Hepatocyte (in vitro differentiated cells): ENCODE measurements at regions not wholly inside any gene's neighbourhood (a gene's known extent, or its start where the extent isn't known, plus 50 kb on each side); places are given as distances from the start of the nearest gene placed in this dataset.
A peak's percentile ranks its signal among the peaks of the same experiment; 100 is the strongest.

Experiments
- DNase-seq: peaks from one replicate; pipeline ENCODE4 v3.0.0-alpha.2; 2016; ENCODE audit warnings: low spot score
- H2AFZ ChIP-seq: fragments of 200-600 bp; sonication (generic); 2 replicates; pipeline ENCODE4 v1.6.0; 2016; ENCODE audit warnings: antibody characterized with exemption, mild to moderate bottlenecking
- H3K27ac ChIP-seq: fragments of 200-600 bp; sonication (generic); 2 replicates; pipeline ENCODE4 v1.5.1; 2016; ENCODE audit warnings: mild to moderate bottlenecking
- H3K27me3 ChIP-seq: fragments of 200-600 bp; sonication (generic); 2 replicates; pipeline ENCODE4 v1.6.1; 2016
- H3K36me3 ChIP-seq: fragments of 200-600 bp; sonication (generic); replicated peaks from 2 replicates; pipeline ENCODE4 v1.5.1; 2016; ENCODE audit warnings: low read depth; ENCODE audit not compliant: insufficient read depth
- H3K4me1 ChIP-seq: fragments of 200-600 bp; sonication (generic); 2 replicates; pipeline ENCODE4 v1.5.1; 2016; ENCODE audit warnings: mild to moderate bottlenecking, moderate library complexity; ENCODE audit not compliant: insufficient read depth
- H3K4me2 ChIP-seq: fragments of 200-600 bp; sonication (generic); 2 replicates; pipeline ENCODE4 v1.6.0; 2016
- H3K4me3 ChIP-seq: fragments of 200-600 bp; sonication (generic); 2 replicates; pipeline ENCODE4 v1.5.1; 2016; ENCODE audit warnings: mild to moderate bottlenecking
- H3K79me2 ChIP-seq: fragments of 200-600 bp; sonication (generic); 2 replicates; pipeline ENCODE4 v1.6.0; 2017; ENCODE audit warnings: mild to moderate bottlenecking
- H3K9me2 ChIP-seq: fragments of 200-600 bp; sonication (generic); replicated peaks from 2 replicates; pipeline ENCODE4 v1.6.0; 2017; ENCODE audit warnings: mild to moderate bottlenecking; ENCODE audit not compliant: insufficient read depth
- H3K9me3 ChIP-seq: fragments of 200-600 bp; sonication (generic); 2 replicates; pipeline ENCODE4 v1.5.1; 2016; ENCODE audit warnings: low read depth, mild to moderate bottlenecking
- H4K20me1 ChIP-seq: fragments of 200-600 bp; sonication (generic); 2 replicates; pipeline ENCODE4 v1.6.0; 2016; ENCODE audit warnings: mild to moderate bottlenecking; ENCODE audit not compliant: insufficient read depth, poor library complexity, severe bottlenecking
- EZH2 ChIP-seq: fragments of 200-600 bp; sonication (generic); IDR thresholded peaks from 2 replicates; pipeline ENCODE4 v1.6.1; 2016; ENCODE audit warnings: antibody characterized with exemption, mild to moderate bottlenecking, borderline replicate concordance
- EZH2phosphoT487 ChIP-seq: fragments of 200-600 bp; sonication (generic); IDR thresholded peaks from one replicate; pipeline ENCODE4 v1.6.1; 2018; ENCODE audit warnings: antibody characterized with exemption, mild to moderate bottlenecking, low read depth, moderate library complexity; ENCODE audit not compliant: unreplicated experiment, severe bottlenecking
- whole genome bisulfite sequencing: methylation state at CpG from one replicate; pipeline ENCODE4 v1.1.6; 2016; ENCODE audit warnings: low lambda C conversion rate; ENCODE audit errors: missing lambda C conversion rate; 5-methylcytosine and 5-hydroxymethylcytosine counted together
- TF ChIP-seq, protein P1 (sequence below): fragments of 200-600 bp; sonication (generic); IDR thresholded peaks from 2 replicates; pipeline ENCODE4 v1.5.1; 2016; ENCODE audit warnings: antibody characterized with exemption, mild to moderate bottlenecking; ENCODE audit not compliant: poor library complexity

- no peaks in the 10 kb centered on the region for H3K27me3 ChIP-seq
- WGBS, result 90% methylated on average over 2 of the region's 2 CpGs
Observed at GRCh38 chr9:107064378-107064777, 201.4 kb downstream of the ZNF462 start.

DNA sequence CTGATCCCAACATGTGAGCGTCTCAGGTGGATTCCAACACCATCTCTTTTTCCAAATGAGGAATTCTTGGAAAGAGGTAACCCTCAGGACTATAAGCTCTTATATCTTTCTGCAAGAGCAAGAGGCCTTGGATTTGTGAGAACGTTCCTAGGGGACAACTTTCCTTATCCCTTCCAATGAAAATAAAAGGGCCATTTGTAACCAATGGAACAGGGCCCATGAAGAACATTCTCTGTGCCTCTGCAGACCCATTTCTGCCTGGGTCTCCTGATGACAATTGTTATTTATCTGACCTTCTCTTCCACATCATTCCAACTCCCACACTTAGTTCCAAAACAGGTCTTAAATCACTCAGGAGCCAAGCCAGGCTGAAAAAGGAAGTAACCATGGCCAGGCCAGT, 202.6 kb downstream of the ZNF462 start:
- H3K9me3 ChIP-seq, result no peaks in the 10 kb centered on the region
- TF ChIP-seq EZH2phosphoT487, result no peak
- TF ChIP-seq, protein P1, sequence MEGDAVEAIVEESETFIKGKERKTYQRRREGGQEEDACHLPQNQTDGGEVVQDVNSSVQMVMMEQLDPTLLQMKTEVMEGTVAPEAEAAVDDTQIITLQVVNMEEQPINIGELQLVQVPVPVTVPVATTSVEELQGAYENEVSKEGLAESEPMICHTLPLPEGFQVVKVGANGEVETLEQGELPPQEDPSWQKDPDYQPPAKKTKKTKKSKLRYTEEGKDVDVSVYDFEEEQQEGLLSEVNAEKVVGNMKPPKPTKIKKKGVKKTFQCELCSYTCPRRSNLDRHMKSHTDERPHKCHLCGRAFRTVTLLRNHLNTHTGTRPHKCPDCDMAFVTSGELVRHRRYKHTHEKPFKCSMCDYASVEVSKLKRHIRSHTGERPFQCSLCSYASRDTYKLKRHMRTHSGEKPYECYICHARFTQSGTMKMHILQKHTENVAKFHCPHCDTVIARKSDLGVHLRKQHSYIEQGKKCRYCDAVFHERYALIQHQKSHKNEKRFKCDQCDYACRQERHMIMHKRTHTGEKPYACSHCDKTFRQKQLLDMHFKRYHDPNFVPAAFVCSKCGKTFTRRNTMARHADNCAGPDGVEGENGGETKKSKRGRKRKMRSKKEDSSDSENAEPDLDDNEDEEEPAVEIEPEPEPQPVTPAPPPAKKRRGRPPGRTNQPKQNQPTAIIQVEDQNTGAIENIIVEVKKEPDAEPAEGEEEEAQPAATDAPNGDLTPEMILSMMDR, result no peak
- TF ChIP-seq EZH2, result no peak
- H3K9me2 ChIP-seq, result no peaks in the 10 kb centered on the region
- no peak overlapping the region for H3K4me2 ChIP-seq
- no peak overlapping the region for H2AFZ ChIP-seq
- no peak for DNase-seq
- no peaks in the 10 kb centered on the region for H3K27me3 ChIP-seq
- H3K79me2 ChIP-seq, result no peaks in the 10 kb centered on the region
- peaks cover 12% of the 10 kb centered on the region for H3K4me1 ChIP-seq
- no peaks in the 10 kb centered on the region for H3K36me3 ChIP-seq
- H4K20me1 ChIP-seq, result no peaks in the 10 kb centered on the region
- H3K4me3 ChIP-seq, result no peak overlapping the region
- H3K27ac ChIP-seq, result no peak overlapping the region
- 89% methylated on average over 2 of the region's 2 CpGs for WGBS

More at GRCh38 chr9:107064378-107064777, 201.4 kb downstream of the ZNF462 start:
- Histone ChIP-seq H4K20me1 (no peaks in the 10 kb centered on the region), H3K4me3 (no peak overlapping the region), H3K4me1 (peaks cover 12% of the 10 kb centered on the region), H3K9me3 (no peaks in the 10 kb centered on the region), H3K9me2 (no peaks in the 10 kb centered on the region), H2AFZ (no peak overlapping the region), H3K36me3 (no peaks in the 10 kb centered on the region), H3K27ac (no peak overlapping the region), H3K79me2 (no peaks in the 10 kb centered on the region), H3K4me2 (no peak overlapping the region)
- no peak for DNase-seq
- TF ChIP-seq, protein P1, result no peak
- TF ChIP-seq EZH2phosphoT487 (no peak), EZH2 (no peak)

DNA sequence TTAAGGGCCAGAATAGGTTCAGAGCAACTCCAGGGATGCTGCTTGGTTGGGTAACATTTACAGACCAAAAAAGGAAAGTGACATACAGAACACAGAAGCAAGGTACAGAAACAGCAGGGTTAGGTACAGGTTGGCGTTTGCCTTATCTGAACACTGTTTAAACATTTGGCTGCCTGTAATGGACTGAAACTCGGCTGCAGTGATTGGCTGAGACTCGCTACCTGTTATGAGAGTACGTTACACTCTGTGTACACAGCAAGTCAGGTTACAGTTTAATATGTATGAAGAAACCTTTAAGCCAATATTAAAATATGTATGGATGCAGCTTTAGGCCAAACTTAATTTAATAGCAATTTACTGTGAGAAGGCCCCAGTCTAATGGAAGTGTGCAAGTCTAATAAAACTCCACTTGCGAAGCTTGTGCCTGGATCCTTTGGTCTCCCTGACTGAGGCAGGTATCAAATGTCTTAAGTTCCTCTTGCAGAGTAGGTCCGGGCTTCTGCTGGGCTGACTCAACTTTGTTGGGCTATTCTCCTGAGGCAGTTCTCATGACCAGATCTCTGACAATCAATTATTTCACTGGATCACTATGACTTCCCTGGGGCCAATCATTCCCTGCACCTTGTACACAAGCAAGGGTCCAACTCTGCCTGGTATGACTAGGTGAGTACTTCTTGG, 204.9 kb downstream of the ZNF462 start:
- Histone ChIP-seq H3K9me3 (no peaks in the 10 kb centered on the region), H4K20me1 (no peaks in the 10 kb centered on the region), H3K27ac (peak overlapping the region; percentile 13), H3K27me3 (no peaks in the 10 kb centered on the region), H3K4me1 (peaks cover 12% of the 10 kb centered on the region), H3K4me3 (no peak overlapping the region), H2AFZ (no peak overlapping the region), H3K4me2 (peak overlapping the region; percentile 33), H3K79me2 (no peaks in the 10 kb centered on the region), H3K36me3 (no peaks in the 10 kb centered on the region), H3K9me2 (no peaks in the 10 kb centered on the region)
- 54% methylated on average over 6 of the region's 6 CpGs for WGBS
- DNase-seq, result peak; percentile 55
- peak; percentile 87 for TF ChIP-seq EZH2phosphoT487
- TF ChIP-seq, protein P1, result no peak
